Stimulated activated CD4-positive, alpha-beta T cell treated with anti-CD3 and anti-CD28 coated beads, Interleukin-12 subunit alpha, Interleukin-12 subunit beta, amount 100 ng/mL, for 48 hours (primary cell): ENCODE measurements at regions not wholly inside any gene's neighbourhood (a gene's known extent, or its start where the extent isn't known, plus 50 kb on each side); places are given as distances from the start of the nearest gene placed in this dataset.
"Not testable (repeated sequence)": the region's sequence is repeated elsewhere in the genome, so short reads cannot be mapped to it uniquely, and the experiment has no call there.

Experiments used
- DNase-seq, 3 donors: peaks; one replicate each; pipeline ENCODE4 v3.0.0-alpha.2; 2020; ENCODE audit warnings: low read depth in 2 of 3, low spot score in 1 of 3

GRCh38 chr15:69876064-69876940, 221.4 kb downstream of the TLE3 start:
- DNase-seq: no peak

- DNase-seq: not testable (repeated sequence)
These were observed 217.8 kb downstream of the TLE3 start for GRCh38 chr15:69879963-69880362.

DNA sequence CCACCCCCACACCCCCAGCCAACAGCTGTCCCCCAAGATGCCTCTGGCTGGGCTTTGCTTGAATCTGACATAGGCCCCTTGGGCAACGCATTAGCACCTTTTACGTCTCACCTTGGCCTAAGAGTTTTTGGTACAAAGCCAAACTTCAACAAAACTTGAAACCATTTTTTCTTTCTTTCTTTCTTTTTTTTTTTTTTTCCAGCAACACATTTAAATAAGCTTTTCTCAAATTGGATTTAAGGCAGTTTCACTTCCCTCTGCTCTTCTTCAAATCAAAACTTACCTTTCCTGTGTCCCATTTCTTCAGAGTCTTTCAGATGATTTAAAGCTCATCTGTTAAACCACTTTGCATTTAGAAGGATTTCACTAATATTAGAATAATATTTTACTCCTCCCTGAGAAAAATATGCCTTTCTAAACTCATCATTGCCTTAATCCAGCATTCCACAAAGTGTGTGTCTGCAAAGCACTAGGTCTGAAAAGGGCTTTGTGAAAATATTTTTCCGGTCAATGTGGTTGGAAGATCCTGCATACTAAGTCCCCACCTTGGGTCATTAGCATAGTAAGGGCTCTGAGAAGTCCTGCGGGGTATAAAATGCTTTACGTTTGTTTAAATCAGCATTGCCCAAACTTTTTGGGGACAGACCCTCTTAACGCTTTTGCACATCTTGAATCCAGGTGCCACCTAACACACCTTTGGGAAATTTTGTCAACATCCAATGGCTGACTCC, 217.0 kb downstream of the TLE3 start:
- DNase-seq: no peak

GRCh38 chr15:69881302-69881670, 216.4 kb downstream of the TLE3 start:
- DNase-seq: no peak

GRCh38 chr15:69881766-69882165, 216.0 kb downstream of the TLE3 start:
- DNase-seq: no peak

DNA sequence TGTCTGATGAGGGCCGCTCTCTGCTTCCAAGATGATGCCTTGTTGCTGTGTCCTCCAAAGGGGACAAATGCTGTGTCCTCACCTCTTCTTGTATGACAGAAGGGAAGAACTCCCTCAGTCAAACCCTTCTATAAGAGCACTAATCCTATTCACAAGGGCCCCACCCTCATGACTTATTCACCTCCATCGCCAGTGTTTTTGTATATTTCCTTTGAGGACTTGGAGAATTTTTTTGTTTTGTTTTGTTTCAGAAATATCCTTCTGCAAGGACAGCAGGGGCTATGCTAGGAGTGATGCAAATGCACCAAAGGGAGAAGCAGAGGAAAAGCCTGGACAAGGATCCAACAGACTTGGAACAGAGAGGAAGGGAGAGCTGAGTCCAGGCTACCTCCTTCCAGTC, 214.4 kb downstream of the TLE3 start:
- no peak for DNase-seq

DNA sequence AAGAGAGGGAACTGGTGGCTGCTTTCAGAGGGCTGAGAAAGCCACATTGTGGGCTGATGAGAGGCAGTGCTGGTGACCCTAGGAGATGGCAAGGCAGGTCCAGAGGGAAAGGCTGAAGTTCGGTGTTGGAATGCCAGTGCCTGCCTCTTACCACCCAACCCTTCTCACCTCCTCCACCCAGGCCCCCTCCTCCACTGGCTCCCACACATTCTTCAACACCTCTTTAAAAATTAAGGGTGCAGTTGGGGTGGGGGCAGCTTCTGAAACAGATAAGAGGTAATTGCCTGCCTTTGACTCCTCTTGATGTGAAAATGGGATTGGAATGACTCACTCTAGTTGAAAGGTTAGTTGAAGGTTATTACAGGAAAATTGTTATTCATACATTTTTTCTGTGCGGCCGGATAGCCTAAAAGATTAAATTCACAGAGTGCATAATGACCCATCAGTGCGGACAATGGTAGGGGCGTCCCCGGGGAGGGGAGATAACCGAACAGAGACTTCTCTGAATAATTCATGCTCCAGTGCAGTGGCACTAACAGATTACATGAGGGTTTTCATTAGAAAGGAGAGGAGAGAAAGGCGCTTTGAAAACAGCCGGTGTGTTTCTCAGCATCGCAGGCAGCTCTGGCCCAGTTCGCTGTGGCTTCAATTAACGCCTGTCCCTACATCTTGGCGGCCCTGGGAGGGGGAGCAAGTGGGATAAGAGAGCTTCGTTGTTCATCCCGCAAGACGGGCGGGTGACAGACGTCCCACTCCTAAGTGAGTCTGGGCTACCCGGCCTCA, 212.4 kb downstream of the TLE3 start:
- DNase-seq: no peak

- no peak for DNase-seq
These were observed 210.7 kb downstream of the TLE3 start for GRCh38 chr15:69887009-69887408.

DNA sequence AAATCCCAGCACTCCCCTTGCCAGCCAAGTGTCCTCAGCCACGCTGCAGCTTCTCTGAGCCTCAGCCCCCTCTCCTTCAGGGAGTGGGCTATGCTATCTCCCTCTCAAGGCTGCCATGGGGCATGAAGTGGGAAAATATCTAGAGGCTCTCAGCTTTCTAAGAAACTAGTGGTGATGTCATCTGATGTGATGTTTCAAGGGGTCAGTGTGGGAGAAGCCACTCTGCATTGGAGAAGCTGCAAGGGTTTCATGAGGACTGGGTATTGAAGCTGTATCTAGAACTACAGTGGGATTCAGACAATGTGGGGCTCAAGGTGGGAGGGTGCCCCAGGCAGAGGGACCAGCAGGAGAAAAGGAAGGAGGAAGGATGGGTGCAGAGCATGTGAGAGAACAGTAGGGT, 210.2 kb downstream of the TLE3 start:
- no peak for DNase-seq

- DNase-seq: no peak
These were observed 209.3 kb downstream of the TLE3 start for GRCh38 chr15:69888406-69888805.

GRCh38 chr15:69891070-69891536, 206.6 kb downstream of the TLE3 start:
- DNase-seq: no peak

- DNase-seq: no peak
These were observed 206.1 kb downstream of the TLE3 start for GRCh38 chr15:69891606-69892005.

- no peak for DNase-seq
These were observed 205.4 kb downstream of the TLE3 start for GRCh38 chr15:69892351-69892750.

GRCh38 chr15:69893086-69893485, 204.6 kb downstream of the TLE3 start:
- no peak for DNase-seq

- DNase-seq: no peak
These were observed 203.9 kb downstream of the TLE3 start for GRCh38 chr15:69893863-69894262.

DNA sequence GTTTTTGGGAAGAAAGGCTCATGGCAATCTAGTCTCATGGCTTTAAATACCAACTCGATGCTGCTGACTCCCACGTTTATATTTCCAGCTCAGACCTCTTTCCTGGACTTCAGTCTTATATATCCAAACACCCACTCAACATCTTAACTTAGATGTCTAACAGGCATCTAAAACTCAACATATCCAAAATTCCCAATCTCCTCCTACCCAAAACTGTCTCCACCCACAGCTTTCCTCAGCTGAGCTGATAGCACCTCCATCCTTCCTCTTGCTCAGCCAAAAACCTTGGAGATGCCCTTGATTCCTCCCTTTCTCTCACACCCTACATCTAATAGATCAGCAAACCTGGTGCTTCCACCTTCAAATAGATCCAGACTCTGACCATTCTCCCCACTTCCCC, 202.5 kb downstream of the TLE3 start:
- DNase-seq: no peak

- DNase-seq: no peak
These were observed 201.1 kb downstream of the TLE3 start for GRCh38 chr15:69896606-69897005.

GRCh38 chr15:69897061-69897460, 200.7 kb downstream of the TLE3 start:
- no peak for DNase-seq

DNA sequence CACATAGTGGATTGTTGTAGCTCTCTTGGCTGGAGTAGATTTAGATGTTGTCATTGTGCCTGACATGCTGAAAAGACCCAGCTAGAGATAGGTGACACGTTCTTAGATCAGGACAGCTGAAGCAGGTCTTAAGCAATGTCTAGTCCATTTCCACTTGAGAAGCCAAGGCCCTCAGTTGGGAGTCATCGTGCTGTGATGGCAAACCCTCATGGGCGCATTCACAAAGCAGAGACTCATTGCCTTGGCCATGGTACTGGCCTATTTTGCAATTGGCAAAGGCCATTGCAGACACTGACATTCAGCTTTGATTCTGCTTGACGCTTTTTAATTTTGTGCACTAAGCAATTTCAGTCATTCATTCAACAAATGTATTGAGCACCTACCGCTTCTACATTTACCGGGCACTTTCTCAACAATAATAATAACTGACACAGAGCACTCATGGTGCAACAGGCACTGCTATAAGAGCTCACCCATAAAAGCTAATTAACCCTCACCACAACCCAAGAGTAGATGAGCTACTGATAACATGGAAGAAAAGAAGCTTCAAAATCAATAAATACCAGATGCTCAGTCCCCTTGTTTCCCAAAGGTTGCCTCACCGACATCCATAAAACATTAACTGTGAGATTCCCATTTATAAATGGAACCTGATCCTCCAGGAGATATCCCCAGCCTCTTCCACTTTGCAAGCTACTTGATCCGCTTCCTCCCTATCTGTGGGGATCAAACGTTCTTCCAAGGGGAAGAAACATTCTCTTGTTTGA, 200.1 kb downstream of the TLE3 start:
- no peak for DNase-seq

DNA sequence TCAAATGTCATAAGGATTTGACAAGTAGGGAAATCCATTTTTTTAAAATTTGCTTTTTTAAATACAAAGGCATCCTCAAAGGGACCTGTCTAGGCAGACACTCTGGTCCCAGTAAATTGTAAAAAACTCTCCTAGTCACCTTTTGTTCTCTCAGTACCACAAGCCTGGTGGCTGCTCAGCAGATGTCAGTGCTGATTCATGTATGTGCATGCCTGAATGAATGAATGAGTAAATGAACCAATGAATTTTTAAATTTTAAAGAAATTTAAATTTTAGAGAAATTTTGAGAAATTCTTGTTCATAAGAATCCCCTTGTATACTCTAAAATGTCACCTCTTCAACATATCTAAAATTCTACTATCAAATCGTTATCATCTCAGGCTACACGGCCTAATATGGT, 199.5 kb downstream of the TLE3 start:
- DNase-seq: no peak
